KOPT-K1 (cell line): ENCODE measurements at regions not wholly inside any gene's neighbourhood (a gene's known extent, or its start where the extent isn't known, plus 50 kb on each side); places are given as distances from the start of the nearest gene placed in this dataset.

Experiments used
- H3K27ac ChIP-seq: fragments of 200-600 bp; sonication (generic); 2 replicates; pipeline ENCODE4 v1.5.1; 2016; ENCODE audit warnings: antibody characterized with exemption, mild to moderate bottlenecking, low read depth, low read length; ENCODE audit not compliant: poor library complexity, severe bottlenecking
- H3K36me3 ChIP-seq: fragments of 200-600 bp; sonication (generic); 2 replicates; pipeline ENCODE4 v1.5.1; 2017; ENCODE audit warnings: antibody characterized with exemption, mild to moderate bottlenecking, low read length, moderate library complexity; ENCODE audit not compliant: insufficient read depth
- H3K9me3 ChIP-seq: fragments of 200-600 bp; sonication (generic); 2 replicates; pipeline ENCODE4 v1.5.1; 2017; ENCODE audit warnings: antibody characterized with exemption, low read length, mild to moderate bottlenecking; ENCODE audit not compliant: insufficient read depth, poor library complexity, severe bottlenecking

GRCh38 chr20:60948224-60948623 lies 303.8 kb upstream of the CDH4 start:
- H3K9me3 ChIP-seq: no peaks in the 10 kb centered on the region
- no peak overlapping the region for H3K27ac ChIP-seq
- H3K36me3 ChIP-seq: no peaks in the 10 kb centered on the region

- no peaks in the 10 kb centered on the region for H3K36me3 ChIP-seq
- no peak overlapping the region for H3K27ac ChIP-seq
- H3K9me3 ChIP-seq: no peaks in the 10 kb centered on the region
Measured at GRCh38 chr20:60950561-60950960, 301.5 kb upstream of the CDH4 start.

- Histone ChIP-seq H3K27ac (no peak overlapping the region), H3K9me3 (no peaks in the 10 kb centered on the region), H3K36me3 (no peaks in the 10 kb centered on the region)
Measured at GRCh38 chr20:60950974-60951373, 301.1 kb upstream of the CDH4 start.

- H3K9me3 ChIP-seq: no peaks in the 10 kb centered on the region
- H3K36me3 ChIP-seq: no peaks in the 10 kb centered on the region
- H3K27ac ChIP-seq: no peak overlapping the region
Measured at GRCh38 chr20:60952861-60953260, 299.2 kb upstream of the CDH4 start.

- H3K36me3 ChIP-seq: no peaks in the 10 kb centered on the region
Measured at GRCh38 chr20:60953321-60953720, 298.7 kb upstream of the CDH4 start.

GRCh38 chr20:60955706-60956105 lies 296.4 kb upstream of the CDH4 start:
- Histone ChIP-seq H3K36me3 (no peaks in the 10 kb centered on the region), H3K9me3 (no peaks in the 10 kb centered on the region), H3K27ac (no peak overlapping the region)

More at GRCh38 chr20:60953321-60953720, 298.7 kb upstream of the CDH4 start:
- Histone ChIP-seq H3K9me3 (no peaks in the 10 kb centered on the region), H3K27ac (no peak overlapping the region)

- Histone ChIP-seq H3K36me3 (no peaks in the 10 kb centered on the region), H3K27ac (no peak overlapping the region)
Measured at GRCh38 chr20:60956194-60956593, 295.9 kb upstream of the CDH4 start.

GRCh38 chr20:60957621-60958020 lies 294.4 kb upstream of the CDH4 start:
- H3K36me3 ChIP-seq: no peaks in the 10 kb centered on the region
- no peaks in the 10 kb centered on the region for H3K9me3 ChIP-seq
- no peak overlapping the region for H3K27ac ChIP-seq

More at GRCh38 chr20:60956194-60956593, 295.9 kb upstream of the CDH4 start:
- H3K9me3 ChIP-seq: no peaks in the 10 kb centered on the region

- Histone ChIP-seq H3K9me3 (no peaks in the 10 kb centered on the region), H3K36me3 (no peaks in the 10 kb centered on the region), H3K27ac (no peak overlapping the region)
Measured at GRCh38 chr20:60959971-60960370, 292.1 kb upstream of the CDH4 start.

- Histone ChIP-seq H3K36me3 (no peaks in the 10 kb centered on the region), H3K27ac (no peak overlapping the region), H3K9me3 (no peaks in the 10 kb centered on the region)
Measured at GRCh38 chr20:60960500-60960899, 291.6 kb upstream of the CDH4 start.

- Histone ChIP-seq H3K9me3 (no peaks in the 10 kb centered on the region), H3K27ac (no peak overlapping the region), H3K36me3 (no peaks in the 10 kb centered on the region)
Measured at GRCh38 chr20:60961551-60961950, 290.5 kb upstream of the CDH4 start.

- Histone ChIP-seq H3K36me3 (no peaks in the 10 kb centered on the region), H3K9me3 (no peaks in the 10 kb centered on the region), H3K27ac (no peak overlapping the region)
Measured at GRCh38 chr20:60962367-60963045, 289.6 kb upstream of the CDH4 start.

GRCh38 chr20:60963146-60963545 lies 288.9 kb upstream of the CDH4 start:
- Histone ChIP-seq H3K36me3 (no peaks in the 10 kb centered on the region), H3K27ac (no peak overlapping the region), H3K9me3 (no peaks in the 10 kb centered on the region)

- Histone ChIP-seq H3K9me3 (no peaks in the 10 kb centered on the region), H3K27ac (no peak overlapping the region), H3K36me3 (no peaks in the 10 kb centered on the region)
Measured at GRCh38 chr20:60964911-60965310, 287.1 kb upstream of the CDH4 start.

GRCh38 chr20:60966031-60966430 lies 286.0 kb upstream of the CDH4 start:
- Histone ChIP-seq H3K9me3 (no peaks in the 10 kb centered on the region), H3K27ac (no peak overlapping the region), H3K36me3 (no peaks in the 10 kb centered on the region)

GRCh38 chr20:60966766-60967165 lies 285.3 kb upstream of the CDH4 start:
- Histone ChIP-seq H3K36me3 (no peaks in the 10 kb centered on the region), H3K9me3 (no peaks in the 10 kb centered on the region), H3K27ac (no peak overlapping the region)
